ENCODE measurements at regions not wholly inside any gene's neighbourhood (a gene's known extent, or its start where the extent isn't known, plus 50 kb on each side); places are given as distances from the start of the nearest gene placed in this dataset.

- dilution Hi-C loops (cut with MboI; ENCODE audit: extremely low pct_ligation_motif_present, low sequenced_read_pairs) = no loop called here
- Histone ChIP-seq H3K79me2 (ENCODE audit: control insufficient read depth, insufficient read depth, low read length) (no peaks in the 10 kb centered on the region), H3K4me2 (ENCODE audit: insufficient read depth, low read length) (no peak overlapping the region), H2AFZ (ENCODE audit: low read depth, low read length) (no peak overlapping the region), H3K9me3 (replicated peaks; ENCODE audit: control insufficient read depth, insufficient read depth, low read length) (no peaks in the 10 kb centered on the region), H4K20me1 (replicated peaks; ENCODE audit: control insufficient read depth, extremely low read depth, insufficient read depth, low read length) (no peaks in the 10 kb centered on the region), H3K4me3 (replicated peaks in 1 of 3; ENCODE audit: insufficient read depth in 1 of 3, low read depth in 1 of 3, low read length in 3 of 3) (no peak overlapping the region), H3K27me3 (ENCODE audit: control insufficient read depth in 2 of 2, insufficient read depth in 2 of 2, low read length in 2 of 2) (no peaks in the 10 kb centered on the region), H3K4me1 (ENCODE audit: control insufficient read depth, extremely low read depth, insufficient read depth, low read length) (peaks cover 16% of the 10 kb centered on the region), H3K9me1 (replicated peaks; ENCODE audit: control insufficient read depth, extremely low read depth, insufficient read depth, low read length) (no peaks in the 10 kb centered on the region), H3K27ac (ENCODE audit: insufficient read depth, low read depth, low read length) (no peak overlapping the region), H3K36me3 (ENCODE audit: control insufficient read depth in 2 of 2, extremely low read depth in 1 of 2, insufficient read depth in 2 of 2, low read length in 2 of 2) (no peaks in the 10 kb centered on the region), H3K9ac (replicated peaks; ENCODE audit: extremely low read depth, insufficient read depth, low read length) (no peak overlapping the region)
- intact Hi-C loops (cut with micrococcal nuclease) = no loop called here
- TF ChIP-seq POLR2A (IDR thresholded peaks at IDR 0.05; ENCODE audit: low read depth, low read length) (no peak), CTCF (IDR thresholded peaks at IDR 0.05; ENCODE audit: extremely low read depth in 1 of 2, insufficient read depth in 1 of 2, low read depth in 1 of 2, low read length in 2 of 2) (no peak), MAX (IDR thresholded peaks at IDR 0.05; ENCODE audit: insufficient read depth, insufficient read length) (no peak), POLR2AphosphoS5 (IDR thresholded peaks at IDR 0.05; ENCODE audit: insufficient read depth, low read depth, low read length) (no peak), MYC (IDR thresholded peaks at IDR 0.05; ENCODE audit: low read depth, low read length) (no peak), JUN (IDR thresholded peaks at IDR 0.05; ENCODE audit: borderline replicate concordance, insufficient read depth, insufficient read length, low read depth) (no peak)
- ChIA-PET CTCF (interaction anchor here (0.7 kb wide), 1 partner anchor 28 kb away, joined by 3 read pairs; no protein-coding TSS in a partner anchor), POLR2A (no interaction called here)
- no TSS peak for BruUV-seq (replicated peaks)
- no peak for FAIRE-seq
- no peak for DNase-seq (ENCODE audit: low read depth, low spot score)
Observed at GRCh38 chr10:30158325-30158960, 99.1 kb upstream of the JCAD start.

Measured in endothelial cell of umbilical vein (primary cell).